Pancreas (tissue), 10 donors: ENCODE measurements at regions not wholly inside any gene's neighbourhood (a gene's known extent, or its start where the extent isn't known, plus 50 kb on each side); places are given as distances from the start of the nearest gene placed in this dataset.
"Not testable (repeated sequence)": the region's sequence is repeated elsewhere in the genome, so short reads cannot be mapped to it uniquely, and the experiment has no call there.

Source experiments
- ATAC-seq, 4 donors: fragments of 200-7000 bp; cut with Tn5 transposase; one replicate each; pipeline versions ENCODE4 v1.8.0 to v1.9.1; 2020; ENCODE audit warnings: mild to moderate bottlenecking in 4 of 4, moderate library complexity in 4 of 4
- DNase-seq, 6 donors: peaks; one replicate each; pipeline ENCODE4 v3.0.0-alpha.2; 2020
- FAIRE-seq: peaks from 2 replicates; lab custom pipeline; 2012; peaks lifted over from hg19 to GRCh38; lab: Jason Lieb, UNC
- H3K27ac ChIP-seq, 4 donors: fragments of 200-600 bp; sonication (generic); 1 replicate in 3 of 4; 2 replicates in 1 of 4; pipeline versions ENCODE4 v1.5.0 to v1.8.0; 2020
- H3K27me3 ChIP-seq, 4 donors: fragments of 200-600 bp; one replicate each; pipeline ENCODE4 v1.8.0; 2021
- H3K36me3 ChIP-seq, 3 donors: fragments of 200-600 bp; sonication (generic) in 1 of 3; one replicate each; pipeline versions ENCODE4 v1.5.0 to v1.8.0; 2020 to 2021
- H3K4me1 ChIP-seq, 3 donors: fragments of 200-600 bp; one replicate each; pipeline ENCODE4 v1.8.0; 2021
- H3K4me3 ChIP-seq, 4 donors: fragments of 200-600 bp; sonication (generic) in 2 of 4; one replicate each; pipeline versions ENCODE4 v1.5.0 to v1.8.0; 2020 to 2021
- H3K9me3 ChIP-seq, 4 donors: fragments of 200-600 bp; one replicate each; pipeline ENCODE4 v1.8.0; 2021
- CTCF ChIP-seq, 4 donors: fragments of 200-600 bp; sonication (generic) in 3 of 4; IDR thresholded peaks; one replicate each; pipeline versions ENCODE4 v1.5.0 to v1.8.0; 2021; ENCODE audit warnings: antibody characterized with exemption in 4 of 4
- WGBS, 2 donors: extraction: QIAGEN DNeasy Blood & Tissue Kit; methylation state at CpG; one replicate each; pipeline ENCODE4 v1.1.7; 2013; 5-methylcytosine and 5-hydroxymethylcytosine counted together
- intact Hi-C, 3 donors: fragments of 100-400 bp; cut with DNase I; formaldehyde crosslinking; loops; one replicate each; pipeline versions ENCODE4 v1.11.1 to v1.14.2; 2022
- donor health status: healthy with polysubstance abuse.
- donor health status: DM: no; HTN: no; CAD: no; lungs with moderate emphysema.
- donor health status: DM: no; HTN: no; CAD: no.
- donor health status: control.
- donor health status: control.
- donor health status: Bipolar disorder and iron deficiency.
- donor health status: DM: yes; HTN: yes; CAD: no.
- donor health status: DM: no; HTN: no; CAD: no.
- donor health status: DM: no; HTN: no; CAD: no.
- donor health status: DM: yes; HTN: yes; CAD: no.

DNA sequence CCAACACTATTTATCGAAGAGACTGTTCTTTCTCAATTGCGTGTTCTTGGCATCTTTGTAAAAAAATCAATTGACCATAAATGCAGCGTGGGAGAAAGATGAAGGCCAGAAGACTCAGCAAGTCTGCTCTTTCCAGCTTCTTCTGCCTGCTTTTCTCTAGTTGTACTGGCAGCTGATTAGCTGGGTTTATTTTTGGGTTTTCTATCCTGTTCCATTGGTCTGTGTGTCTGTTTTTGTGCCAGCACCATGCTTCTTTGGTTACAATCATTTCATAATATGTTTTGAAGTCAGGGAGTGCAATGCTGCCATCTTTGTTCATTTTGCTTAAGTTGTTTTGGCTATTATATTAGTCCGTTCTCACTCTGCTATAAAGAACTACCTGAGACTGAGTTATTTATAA lies 201.8 kb upstream of the B3GALT2 start:
- Histone ChIP-seq H3K4me3 (no peak overlapping the region), H3K9me3 (no peaks in the 10 kb centered on the region), H3K27ac (no peak overlapping the region), H3K27me3 (no peaks in the 10 kb centered on the region), H3K36me3 (no peaks in the 10 kb centered on the region), H3K4me1 (no peaks in the 10 kb centered on the region)
- TF ChIP-seq CTCF (IDR thresholded peaks at IDR 0.05), result no peak
- intact Hi-C loops, result no loop called here
- DNase-seq, result no peak
- 88 to 91% methylated on average over 4 of the region's 4 CpGs for WGBS, 2 donors
- ATAC-seq, result no peak
- FAIRE-seq, result no peak

DNA sequence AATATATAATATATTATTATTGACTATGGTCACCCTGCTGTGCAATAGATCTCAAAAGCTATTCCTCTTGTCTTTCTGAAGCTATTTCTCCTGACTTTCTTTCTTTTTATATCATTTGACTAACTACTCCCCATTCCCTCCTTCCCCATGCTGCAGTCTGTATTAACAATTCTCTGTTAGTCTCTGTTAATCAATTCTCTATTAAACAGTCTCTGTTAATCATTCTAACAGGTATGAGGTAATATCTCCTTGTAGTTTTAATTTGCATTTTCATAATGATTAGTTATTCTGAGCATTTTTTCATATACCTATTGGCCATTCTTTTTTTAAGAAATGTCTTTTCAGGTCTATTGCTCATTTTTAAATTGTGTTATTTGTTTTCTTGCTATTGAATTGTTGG lies 201.0 kb upstream of the B3GALT2 start:
- DNase-seq, result no peak
- H3K27me3 ChIP-seq, result no peaks in the 10 kb centered on the region
- no peaks in the 10 kb centered on the region for H3K9me3 ChIP-seq
- TF ChIP-seq CTCF (IDR thresholded peaks at IDR 0.05), result no peak
- H3K36me3 ChIP-seq, result no peaks in the 10 kb centered on the region
- no peak for ATAC-seq
- no peak for FAIRE-seq
- intact Hi-C loops, result no loop called here
- no peaks in the 10 kb centered on the region for H3K4me1 ChIP-seq
- no peak overlapping the region for H3K27ac ChIP-seq
- H3K4me3 ChIP-seq, result no peak overlapping the region

DNA sequence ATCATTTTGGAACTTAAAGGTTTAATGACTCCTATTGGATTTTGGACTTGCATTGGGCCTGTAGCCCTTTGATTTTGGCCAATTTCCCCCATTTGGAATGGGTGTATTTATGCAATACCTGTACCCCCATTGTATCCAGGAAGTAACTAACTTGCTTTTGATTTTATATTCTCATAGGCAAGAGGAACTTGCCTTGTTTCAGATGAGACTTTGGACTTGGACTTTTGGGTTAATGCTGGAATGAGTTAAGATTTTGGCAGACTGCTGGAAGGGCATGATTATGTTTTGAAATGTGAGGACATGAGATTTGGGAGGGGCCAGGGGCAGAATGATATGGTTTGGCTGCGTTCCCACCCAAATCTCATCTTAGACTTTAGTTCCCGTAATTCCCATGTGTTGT lies 192.0 kb upstream of the B3GALT2 start:
- FAIRE-seq, H3K4me1 ChIP-seq, H3K27me3 ChIP-seq, ATAC-seq, DNase-seq, H3K36me3 ChIP-seq, H3K4me3 ChIP-seq, intact Hi-C loops, H3K27ac ChIP-seq, H3K9me3 ChIP-seq: not testable (repeated sequence)
- 63 to 69% methylated on average over 2 of the region's 2 CpGs for WGBS, 2 donors

DNA sequence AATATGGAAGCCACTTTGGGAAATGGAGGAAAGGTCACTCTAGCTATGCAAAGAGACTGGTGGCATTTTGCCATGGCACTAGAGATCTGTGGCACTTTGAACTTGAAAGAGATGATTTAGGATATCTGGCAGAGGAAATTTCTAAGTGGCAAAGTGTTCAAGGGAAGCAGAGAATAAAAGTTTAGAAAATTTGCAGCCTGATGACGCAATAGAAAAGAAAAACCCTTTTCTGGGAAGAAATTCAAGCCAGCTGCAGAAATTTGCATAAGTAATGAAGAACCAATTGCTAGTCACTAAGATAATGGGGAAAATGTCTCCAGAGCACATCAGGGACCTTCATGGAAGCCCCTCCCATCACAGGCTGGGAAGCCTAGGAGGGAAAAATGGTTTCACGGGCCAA lies 191.1 kb upstream of the B3GALT2 start:
- TF ChIP-seq CTCF (IDR thresholded peaks at IDR 0.05), result no peak
- H3K27me3 ChIP-seq, result no peaks in the 10 kb centered on the region
- WGBS, 2 donors, result 95 to 97% methylated on average over 2 of the region's 2 CpGs
- FAIRE-seq (no peak), ATAC-seq (no peak), DNase-seq (no peak)
- H3K27ac ChIP-seq, result no peak overlapping the region
- intact Hi-C loops, result no loop called here
- no peaks in the 10 kb centered on the region for H3K9me3 ChIP-seq
- H3K4me1 ChIP-seq, result no peaks in the 10 kb centered on the region
- H3K36me3 ChIP-seq, result no peaks in the 10 kb centered on the region
- H3K4me3 ChIP-seq, result no peak overlapping the region

DNA sequence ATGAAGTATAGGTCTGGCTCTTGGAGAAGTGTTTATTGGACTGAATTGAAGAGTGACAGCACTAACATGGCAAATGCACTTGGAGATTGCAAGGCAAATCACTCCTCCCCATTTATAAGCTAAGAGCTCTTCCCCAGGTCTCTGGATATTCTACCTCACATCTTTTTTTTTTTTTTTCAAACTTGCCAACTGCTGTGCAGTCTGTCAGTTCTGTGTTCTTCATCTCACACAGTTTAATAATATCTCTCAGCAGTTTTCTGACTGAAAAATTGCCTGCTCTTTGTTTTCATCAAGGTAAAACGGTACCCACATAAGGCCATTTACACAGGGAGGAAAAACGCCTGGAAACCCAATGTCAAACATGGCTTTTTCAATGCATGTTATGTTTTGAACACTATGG lies 186.1 kb upstream of the B3GALT2 start:
- Histone ChIP-seq H3K27ac (no peak overlapping the region), H3K36me3 (no peaks in the 10 kb centered on the region), H3K9me3 (no peaks in the 10 kb centered on the region), H3K4me1 (no peaks in the 10 kb centered on the region), H3K4me3 (no peak overlapping the region), H3K27me3 (no peaks in the 10 kb centered on the region)
- intact Hi-C loops, result no loop called here
- 75 to 80% methylated on average over 2 of the region's 2 CpGs for WGBS, 2 donors
- no peak for FAIRE-seq
- no peak for TF ChIP-seq CTCF (IDR thresholded peaks at IDR 0.05)
- no peak for ATAC-seq
- DNase-seq, result no peak

DNA sequence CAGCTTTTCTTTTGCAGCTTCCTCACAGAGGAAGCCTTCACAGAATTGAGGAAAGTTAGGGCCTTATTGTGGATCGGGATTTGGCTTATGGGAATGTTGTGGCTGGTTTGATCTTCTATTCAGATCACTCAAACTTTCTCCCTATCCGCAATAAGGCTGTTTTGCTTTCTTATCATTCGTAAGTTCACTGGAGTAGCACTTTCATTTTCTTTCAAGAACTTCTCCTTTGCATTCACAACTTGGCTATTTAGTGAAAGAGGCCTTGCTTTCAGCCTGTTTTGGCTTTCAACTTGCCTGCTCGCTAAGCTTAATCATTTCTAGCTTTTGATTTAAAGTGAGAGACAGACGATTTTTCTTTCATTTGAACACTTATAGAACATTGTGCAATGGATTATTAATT lies 181.9 kb upstream of the B3GALT2 start:
- 44 to 54% methylated on average over 5 of the region's 5 CpGs for WGBS, 2 donors
- H3K27ac ChIP-seq, result peak overlapping the region in 1 of 4 donors; percentile 26
- ATAC-seq (no peak), FAIRE-seq (no peak), DNase-seq (no peak)
- H3K4me1 ChIP-seq, result no peaks in the 10 kb centered on the region
- intact Hi-C loops, result no loop called here
- no peaks in the 10 kb centered on the region for H3K9me3 ChIP-seq
- no peaks in the 10 kb centered on the region for H3K27me3 ChIP-seq
- no peak for TF ChIP-seq CTCF (IDR thresholded peaks at IDR 0.05)
- no peak overlapping the region for H3K4me3 ChIP-seq
- no peaks in the 10 kb centered on the region for H3K36me3 ChIP-seq
